ENCODE measurements at regions not wholly inside any gene's neighbourhood (a gene's known extent, or its start where the extent isn't known, plus 50 kb on each side); places are given as distances from the start of the nearest gene placed in this dataset.

GRCh38 chr2:117603060-117603459 is 211.4 kb upstream of the DDX18 start:
- POLR2A ChIA-PET = interaction anchor here (0.5 kb wide), 1 partner anchor 43 kb away, joined by 4 read pairs; no protein-coding TSS in a partner anchor
- no TSS peak for BruUV-seq (replicated peaks)

GRCh38 chr2:117603567-117603966 is 210.9 kb upstream of the DDX18 start:
- BruUV-seq (replicated peaks) = no TSS peak
- TF ChIP-seq EZH2phosphoT487 (IDR thresholded peaks at IDR 0.05; ENCODE audit: borderline replicate concordance, low read depth, low read length) = no peak
- TF ChIP-seq, protein P1, sequence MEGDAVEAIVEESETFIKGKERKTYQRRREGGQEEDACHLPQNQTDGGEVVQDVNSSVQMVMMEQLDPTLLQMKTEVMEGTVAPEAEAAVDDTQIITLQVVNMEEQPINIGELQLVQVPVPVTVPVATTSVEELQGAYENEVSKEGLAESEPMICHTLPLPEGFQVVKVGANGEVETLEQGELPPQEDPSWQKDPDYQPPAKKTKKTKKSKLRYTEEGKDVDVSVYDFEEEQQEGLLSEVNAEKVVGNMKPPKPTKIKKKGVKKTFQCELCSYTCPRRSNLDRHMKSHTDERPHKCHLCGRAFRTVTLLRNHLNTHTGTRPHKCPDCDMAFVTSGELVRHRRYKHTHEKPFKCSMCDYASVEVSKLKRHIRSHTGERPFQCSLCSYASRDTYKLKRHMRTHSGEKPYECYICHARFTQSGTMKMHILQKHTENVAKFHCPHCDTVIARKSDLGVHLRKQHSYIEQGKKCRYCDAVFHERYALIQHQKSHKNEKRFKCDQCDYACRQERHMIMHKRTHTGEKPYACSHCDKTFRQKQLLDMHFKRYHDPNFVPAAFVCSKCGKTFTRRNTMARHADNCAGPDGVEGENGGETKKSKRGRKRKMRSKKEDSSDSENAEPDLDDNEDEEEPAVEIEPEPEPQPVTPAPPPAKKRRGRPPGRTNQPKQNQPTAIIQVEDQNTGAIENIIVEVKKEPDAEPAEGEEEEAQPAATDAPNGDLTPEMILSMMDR (conservative IDR thresholded peaks at IDR 0.05; ENCODE audit: low read length) = no peak
- Histone ChIP-seq H3K9me3 (ENCODE audit: low read length) (no peaks in the 10 kb centered on the region), H3K27ac (ENCODE audit: low read depth, low read length, poor library complexity, severe bottlenecking) (no peak overlapping the region), H3K4me3 (ENCODE audit: low read depth, low read length, poor library complexity, severe bottlenecking) (no peak overlapping the region), H3K4me2 (ENCODE audit: low read length) (no peak overlapping the region), H3K9me2 (ENCODE audit: insufficient read depth, low read length) (no peaks in the 10 kb centered on the region), H2AFZ (ENCODE audit: low read length) (no peak overlapping the region), H4K20me1 (ENCODE audit: insufficient read depth, low read length) (no peaks in the 10 kb centered on the region), H3K79me2 (ENCODE audit: insufficient read depth, low read depth, low read length) (no peaks in the 10 kb centered on the region), H3K36me3 (ENCODE audit: insufficient read depth, low read length) (no peaks in the 10 kb centered on the region), H3K4me1 (ENCODE audit: insufficient read depth, low read length, poor library complexity, severe bottlenecking) (no peaks in the 10 kb centered on the region)
- intact Hi-C loops (cut with micrococcal nuclease; ENCODE audit: unreplicated experiment) = no loop called here
- ChIA-PET CTCF (ENCODE audit: unreplicated experiment) (no interaction called here), POLR2A (interaction anchor here (0.5 kb wide), 1 partner anchor 44 kb away, joined by 4 read pairs; no protein-coding TSS in a partner anchor)
- DNase-seq (ENCODE audit: low spot score) = no peak

More at GRCh38 chr2:117603060-117603459, 211.4 kb upstream of the DDX18 start:
- no peak for TF ChIP-seq EZH2phosphoT487 (IDR thresholded peaks at IDR 0.05; ENCODE audit: borderline replicate concordance, low read depth, low read length)
- TF ChIP-seq, protein P1 (conservative IDR thresholded peaks at IDR 0.05; ENCODE audit: low read length) = no peak
- intact Hi-C loops (cut with micrococcal nuclease; ENCODE audit: unreplicated experiment) = no loop called here
- Histone ChIP-seq H4K20me1 (ENCODE audit: insufficient read depth, low read length) (no peaks in the 10 kb centered on the region), H3K4me1 (ENCODE audit: insufficient read depth, low read length, poor library complexity, severe bottlenecking) (no peaks in the 10 kb centered on the region), H3K36me3 (ENCODE audit: insufficient read depth, low read length) (no peaks in the 10 kb centered on the region), H3K9me2 (ENCODE audit: insufficient read depth, low read length) (no peaks in the 10 kb centered on the region), H3K27ac (ENCODE audit: low read depth, low read length, poor library complexity, severe bottlenecking) (no peak overlapping the region), H3K4me2 (ENCODE audit: low read length) (no peak overlapping the region), H3K9me3 (ENCODE audit: low read length) (no peaks in the 10 kb centered on the region), H2AFZ (ENCODE audit: low read length) (no peak overlapping the region), H3K79me2 (ENCODE audit: insufficient read depth, low read depth, low read length) (no peaks in the 10 kb centered on the region), H3K4me3 (ENCODE audit: low read depth, low read length, poor library complexity, severe bottlenecking) (no peak overlapping the region)
- no peak for DNase-seq (ENCODE audit: low spot score)
- CTCF ChIA-PET (ENCODE audit: unreplicated experiment) = no interaction called here

GRCh38 chr2:117607202-117607601 is 207.3 kb upstream of the DDX18 start:
- no peaks in the 10 kb centered on the region for H4K20me1 ChIP-seq (ENCODE audit: insufficient read depth, low read length)
- intact Hi-C loops (cut with micrococcal nuclease; ENCODE audit: unreplicated experiment) = no loop called here
- no peaks in the 10 kb centered on the region for H3K4me1 ChIP-seq (ENCODE audit: insufficient read depth, low read length, poor library complexity, severe bottlenecking)
- BruUV-seq (replicated peaks) = no TSS peak
- TF ChIP-seq, protein P1 (conservative IDR thresholded peaks at IDR 0.05; ENCODE audit: low read length) = no peak
- no peak for TF ChIP-seq EZH2phosphoT487 (IDR thresholded peaks at IDR 0.05; ENCODE audit: borderline replicate concordance, low read depth, low read length)
- POLR2A ChIA-PET = no interaction called here
- no peaks in the 10 kb centered on the region for H3K9me3 ChIP-seq (ENCODE audit: low read length)
- H2AFZ ChIP-seq (ENCODE audit: low read length) = no peak overlapping the region
- no peak overlapping the region for H3K27ac ChIP-seq (ENCODE audit: low read depth, low read length, poor library complexity, severe bottlenecking)
- H3K4me3 ChIP-seq (ENCODE audit: low read depth, low read length, poor library complexity, severe bottlenecking) = no peak overlapping the region
- H3K79me2 ChIP-seq (ENCODE audit: insufficient read depth, low read depth, low read length) = no peaks in the 10 kb centered on the region
- H3K4me2 ChIP-seq (ENCODE audit: low read length) = no peak overlapping the region
- CTCF ChIA-PET (ENCODE audit: unreplicated experiment) = no interaction called here
- no peaks in the 10 kb centered on the region for H3K36me3 ChIP-seq (ENCODE audit: insufficient read depth, low read length)
- no peak for DNase-seq (ENCODE audit: low spot score)
- H3K9me2 ChIP-seq (ENCODE audit: insufficient read depth, low read length) = no peaks in the 10 kb centered on the region
